Choroid plexus epithelial cell (primary cell): ENCODE measurements at regions not wholly inside any gene's neighbourhood (a gene's known extent, or its start where the extent isn't known, plus 50 kb on each side); places are given as distances from the start of the nearest gene placed in this dataset.
"Not testable (repeated sequence)": the region's sequence is repeated elsewhere in the genome, so short reads cannot be mapped to it uniquely, and the experiment has no call there.

Experiments
- DNase-seq: peaks from one replicate; pipeline ENCODE4 v3.0.0-alpha.2; 2010; ENCODE audit warnings: low read depth
- H3K4me3 ChIP-seq: 2 replicates; pipeline ENCODE4 v1.5.1; 2011; ENCODE audit warnings: low read depth, mild to moderate bottlenecking, control low read depth, low read length, moderate library complexity
- TF ChIP-seq, protein P1 (sequence below): conservative IDR thresholded peaks from 2 replicates; pipeline ENCODE4 v1.5.1; 2011; ENCODE audit warnings: low read depth, mild to moderate bottlenecking, control low read depth, inconsistent platforms, low read length, moderate library complexity

DNA sequence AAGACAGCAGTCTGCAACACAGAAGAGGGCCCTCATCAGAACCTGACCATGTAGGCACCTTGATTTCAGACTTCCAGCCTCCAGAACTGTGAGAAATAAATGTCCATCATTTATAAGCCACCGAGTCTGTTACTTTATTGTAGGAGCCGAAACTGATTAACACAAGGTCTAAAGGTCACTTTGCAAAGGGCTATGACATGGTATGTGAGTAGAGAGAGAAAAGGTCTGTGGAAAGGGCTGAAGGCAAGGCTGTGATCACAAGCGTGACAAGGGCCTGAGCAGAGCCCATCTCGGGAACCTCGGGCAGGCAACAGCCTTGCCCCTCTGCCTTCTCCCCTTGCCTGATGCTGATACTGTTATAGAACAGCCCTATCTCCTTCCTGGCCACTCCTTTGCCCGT lies 73.4 kb upstream of the TEAD1 start:
- DNase-seq, result no peak
- no peak overlapping the region for H3K4me3 ChIP-seq
- TF ChIP-seq, protein P1, sequence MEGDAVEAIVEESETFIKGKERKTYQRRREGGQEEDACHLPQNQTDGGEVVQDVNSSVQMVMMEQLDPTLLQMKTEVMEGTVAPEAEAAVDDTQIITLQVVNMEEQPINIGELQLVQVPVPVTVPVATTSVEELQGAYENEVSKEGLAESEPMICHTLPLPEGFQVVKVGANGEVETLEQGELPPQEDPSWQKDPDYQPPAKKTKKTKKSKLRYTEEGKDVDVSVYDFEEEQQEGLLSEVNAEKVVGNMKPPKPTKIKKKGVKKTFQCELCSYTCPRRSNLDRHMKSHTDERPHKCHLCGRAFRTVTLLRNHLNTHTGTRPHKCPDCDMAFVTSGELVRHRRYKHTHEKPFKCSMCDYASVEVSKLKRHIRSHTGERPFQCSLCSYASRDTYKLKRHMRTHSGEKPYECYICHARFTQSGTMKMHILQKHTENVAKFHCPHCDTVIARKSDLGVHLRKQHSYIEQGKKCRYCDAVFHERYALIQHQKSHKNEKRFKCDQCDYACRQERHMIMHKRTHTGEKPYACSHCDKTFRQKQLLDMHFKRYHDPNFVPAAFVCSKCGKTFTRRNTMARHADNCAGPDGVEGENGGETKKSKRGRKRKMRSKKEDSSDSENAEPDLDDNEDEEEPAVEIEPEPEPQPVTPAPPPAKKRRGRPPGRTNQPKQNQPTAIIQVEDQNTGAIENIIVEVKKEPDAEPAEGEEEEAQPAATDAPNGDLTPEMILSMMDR, result no peak

DNA sequence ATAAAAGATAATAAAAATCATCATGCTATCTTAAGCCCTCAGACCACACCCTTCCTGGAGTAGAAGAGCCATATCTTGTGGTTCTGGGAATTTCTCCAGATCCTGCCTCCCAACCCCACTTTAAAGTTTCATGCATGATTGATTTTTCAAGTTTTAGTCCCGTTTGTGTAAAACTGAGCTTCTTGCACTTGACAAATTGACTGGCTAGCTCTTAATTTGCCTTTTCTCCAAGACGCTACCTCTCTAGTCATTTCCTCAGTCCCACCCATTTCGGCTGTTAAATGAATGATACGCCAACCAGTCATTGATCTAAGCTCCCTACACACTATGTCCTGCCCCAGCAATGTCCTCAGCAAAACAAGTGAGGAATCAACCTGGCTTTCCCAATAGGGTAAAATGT lies 71.8 kb upstream of the TEAD1 start:
- TF ChIP-seq, protein P1, result no peak
- no peak overlapping the region for H3K4me3 ChIP-seq
- DNase-seq, result no peak

DNA sequence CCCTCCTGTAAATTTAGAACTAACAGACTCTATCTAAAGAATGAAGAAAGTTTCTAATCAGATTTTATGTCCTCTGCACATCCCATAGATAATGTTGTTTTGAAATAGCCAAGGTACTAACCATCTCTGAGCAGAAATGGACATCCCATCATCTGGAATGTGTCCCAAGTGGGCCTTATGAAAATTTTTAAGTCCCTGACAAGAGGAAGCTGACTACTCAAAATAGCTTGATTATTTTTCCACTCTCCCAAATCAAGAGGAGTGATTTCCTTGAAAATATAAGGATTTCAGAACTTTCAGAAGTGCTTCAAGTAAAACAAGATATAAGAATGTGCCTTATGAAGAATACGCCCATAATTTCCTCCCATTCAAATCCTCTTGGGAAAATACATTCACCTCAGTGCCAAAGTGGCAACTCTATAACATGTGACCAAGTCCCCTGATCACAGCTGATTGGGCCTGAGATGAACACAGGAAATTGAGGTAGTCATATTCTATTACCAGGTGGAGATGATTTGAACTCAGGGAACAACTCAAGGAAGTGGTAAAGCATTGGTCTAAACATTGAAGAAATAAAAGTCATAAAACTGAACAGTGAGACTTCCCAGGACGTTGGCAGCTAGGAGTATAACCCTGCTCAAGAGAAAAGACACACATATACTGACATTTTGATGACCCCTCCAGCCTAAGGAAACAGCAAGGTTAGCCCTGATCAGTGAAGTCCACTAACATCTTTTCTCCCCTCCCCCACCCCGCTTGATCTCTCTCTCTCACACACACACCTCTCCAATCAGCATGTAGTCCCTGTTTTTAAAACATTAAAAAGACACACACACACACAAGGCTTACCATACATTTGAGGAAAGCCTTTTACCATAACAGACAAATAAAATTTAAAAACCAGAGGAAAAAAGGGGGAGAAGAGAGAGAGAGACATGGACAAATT lies 70.8 kb upstream of the TEAD1 start:
- no peak for DNase-seq
- H3K4me3 ChIP-seq, result no peak overlapping the region
- TF ChIP-seq, protein P1, result no peak

DNA sequence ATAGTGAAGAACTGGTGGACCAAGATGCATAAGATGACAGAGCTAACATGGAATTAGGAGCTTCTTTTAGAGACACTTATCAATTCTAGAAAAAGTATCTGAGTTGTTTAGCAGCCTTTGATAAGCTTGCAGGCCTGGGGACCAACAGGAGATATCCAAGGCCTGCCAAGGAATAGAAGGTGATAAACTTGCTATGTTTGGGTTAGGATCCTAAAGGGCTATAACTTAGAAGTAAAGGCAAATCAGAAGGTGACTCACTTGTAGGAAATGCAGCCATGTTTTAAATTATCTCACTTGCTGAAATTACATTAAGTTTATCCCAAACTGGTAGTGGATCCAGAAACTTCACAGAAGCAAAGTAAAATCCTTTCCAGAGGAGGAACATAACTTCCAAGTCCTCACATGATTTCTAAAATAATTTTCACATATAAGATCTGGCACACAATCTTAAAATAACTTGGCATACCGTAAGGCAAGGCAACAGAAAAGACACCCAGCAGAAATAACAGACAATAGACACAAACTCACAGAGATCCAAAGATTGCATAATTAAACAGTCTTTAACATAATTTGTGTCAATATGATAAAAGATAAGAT lies 69.6 kb upstream of the TEAD1 start:
- DNase-seq, result no peak
- H3K4me3 ChIP-seq, result no peak overlapping the region
- TF ChIP-seq, protein P1, result no peak

DNA sequence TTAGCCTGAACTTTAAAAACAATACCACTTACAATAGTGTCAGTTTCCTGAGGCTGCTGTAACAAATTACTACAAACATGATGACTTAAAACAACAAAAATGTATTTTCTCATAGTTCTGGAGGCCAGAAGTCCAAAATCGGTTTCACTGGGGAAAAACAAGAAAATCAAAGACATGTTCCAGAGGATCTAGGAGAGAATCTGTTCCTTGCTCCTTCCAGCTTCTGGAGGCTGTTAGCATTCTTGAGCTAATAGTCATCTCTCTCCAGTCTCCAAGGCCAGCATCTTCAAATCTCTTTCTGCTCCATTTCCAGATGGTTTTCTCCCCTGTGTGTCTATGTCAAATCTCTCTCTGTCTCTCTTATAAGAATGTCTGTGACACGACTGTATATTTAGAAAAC lies 67.6 kb upstream of the TEAD1 start:
- peak; percentile 86 for DNase-seq
- no peak overlapping the region for H3K4me3 ChIP-seq
- TF ChIP-seq, protein P1, result no peak

DNA sequence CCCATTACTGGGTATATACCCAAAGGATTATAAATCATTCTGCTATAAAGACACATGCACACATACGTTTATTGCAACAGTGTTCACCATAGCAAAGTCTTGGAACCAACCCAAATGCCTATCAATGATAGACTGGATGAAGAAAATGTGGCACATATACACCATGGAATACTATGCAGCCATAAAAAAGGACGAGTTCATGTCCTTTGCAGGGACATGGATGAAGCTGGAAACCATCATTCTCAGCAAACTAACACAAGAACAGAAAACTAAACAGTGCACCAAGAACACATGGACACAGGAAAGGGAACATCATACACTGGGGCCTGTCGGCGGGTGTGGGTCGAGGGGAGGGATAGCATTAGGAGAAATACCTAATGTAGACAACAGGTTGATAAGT lies 65.5 kb upstream of the TEAD1 start:
- not testable (repeated sequence) for H3K4me3 ChIP-seq, DNase-seq

DNA sequence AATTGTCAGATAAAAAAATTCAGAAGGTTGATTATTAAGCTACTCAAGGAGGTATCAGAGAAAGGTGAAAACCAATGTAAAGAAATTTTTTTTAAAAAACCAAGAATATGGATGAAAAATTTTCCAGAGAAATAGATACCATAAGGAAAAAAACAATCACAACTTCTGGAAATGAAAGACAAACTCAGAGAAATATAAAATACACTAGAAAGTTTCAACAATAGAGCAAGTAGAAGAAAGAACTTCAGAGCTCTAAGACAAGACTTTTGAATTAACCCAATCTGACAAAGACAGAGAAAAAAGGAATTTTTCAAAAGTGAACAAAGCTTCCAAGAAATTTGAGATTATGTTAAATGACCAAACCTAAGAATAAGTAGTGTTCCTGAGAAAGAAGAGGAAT lies 62.9 kb upstream of the TEAD1 start:
- no peak overlapping the region for H3K4me3 ChIP-seq
- DNase-seq, result no peak
- TF ChIP-seq, protein P1, result no peak
